Small intestine (tissue), 7 donors: ENCODE measurements at regions not wholly inside any gene's neighbourhood (a gene's known extent, or its start where the extent isn't known, plus 50 kb on each side); places are given as distances from the start of the nearest gene placed in this dataset.
A peak's percentile ranks its signal among the peaks of the same experiment; 100 is the strongest.

ENCODE experiments used
- DNase-seq, 2 donors: peaks; one replicate each; pipeline versions ENCODE4 v3.0.0 to v3.0.0-alpha.2; 2013
- FAIRE-seq: peaks from 2 replicates; lab custom pipeline; 2012; peaks lifted over from hg19 to GRCh38; lab: Jason Lieb, UNC
- H3K27ac ChIP-seq, 3 donors: one replicate each; pipeline ENCODE4 v1.5.1; 2013; ENCODE audit warnings: low read length in 2 of 3, mild to moderate bottlenecking in 2 of 3, control low read depth in 1 of 3, inconsistent platforms in 1 of 3, low read depth in 1 of 3, moderate library complexity in 1 of 3
- H3K27me3 ChIP-seq, 3 donors: one replicate each; pipeline ENCODE4 v1.6.1; 2013; ENCODE audit warnings: low read length in 3 of 3, inconsistent platforms in 1 of 3; ENCODE audit not compliant: control insufficient read depth in 3 of 3, insufficient read depth in 3 of 3
- H3K36me3 ChIP-seq, 3 donors: one replicate each; pipeline ENCODE4 v1.6.1; 2013; ENCODE audit warnings: low read length in 3 of 3, inconsistent platforms in 1 of 3, low read depth in 1 of 3, mild to moderate bottlenecking in 1 of 3, moderate library complexity in 1 of 3; ENCODE audit not compliant: control insufficient read depth in 3 of 3, insufficient read depth in 2 of 3
- H3K4me1 ChIP-seq, 3 donors: one replicate each; pipeline ENCODE4 v1.6.1; 2013; ENCODE audit warnings: low read length in 2 of 3, inconsistent platforms in 1 of 3, low read depth in 1 of 3, mild to moderate bottlenecking in 1 of 3, moderate library complexity in 1 of 3; ENCODE audit not compliant: control insufficient read depth in 3 of 3, insufficient read depth in 2 of 3
- H3K4me3 ChIP-seq, 3 donors: one replicate each; pipeline ENCODE4 v1.5.1; 2013; ENCODE audit warnings: low read length in 3 of 3, control low read depth in 1 of 3, inconsistent platforms in 1 of 3, low read depth in 1 of 3, mild to moderate bottlenecking in 1 of 3, moderate library complexity in 1 of 3
- H3K9me3 ChIP-seq, 2 donors: one replicate each; pipeline ENCODE4 v1.6.1; 2013; ENCODE audit warnings: low read depth in 1 of 2, low read length in 1 of 2; ENCODE audit not compliant: control insufficient read depth in 2 of 2, insufficient read depth in 1 of 2
- WGBS, 3 donors: extraction: QIAGEN DNeasy Blood & Tissue Kit; methylation state at CpG; one replicate each; pipeline ENCODE4 v1.1.7; 2013; 5-methylcytosine and 5-hydroxymethylcytosine counted together
- donor health status: healthy with polysubstance abuse.
- donor health status: control.
- donor health status: control.
- donor health status: Bipolar disorder and iron deficiency.
- donor health status: healthy.

DNA sequence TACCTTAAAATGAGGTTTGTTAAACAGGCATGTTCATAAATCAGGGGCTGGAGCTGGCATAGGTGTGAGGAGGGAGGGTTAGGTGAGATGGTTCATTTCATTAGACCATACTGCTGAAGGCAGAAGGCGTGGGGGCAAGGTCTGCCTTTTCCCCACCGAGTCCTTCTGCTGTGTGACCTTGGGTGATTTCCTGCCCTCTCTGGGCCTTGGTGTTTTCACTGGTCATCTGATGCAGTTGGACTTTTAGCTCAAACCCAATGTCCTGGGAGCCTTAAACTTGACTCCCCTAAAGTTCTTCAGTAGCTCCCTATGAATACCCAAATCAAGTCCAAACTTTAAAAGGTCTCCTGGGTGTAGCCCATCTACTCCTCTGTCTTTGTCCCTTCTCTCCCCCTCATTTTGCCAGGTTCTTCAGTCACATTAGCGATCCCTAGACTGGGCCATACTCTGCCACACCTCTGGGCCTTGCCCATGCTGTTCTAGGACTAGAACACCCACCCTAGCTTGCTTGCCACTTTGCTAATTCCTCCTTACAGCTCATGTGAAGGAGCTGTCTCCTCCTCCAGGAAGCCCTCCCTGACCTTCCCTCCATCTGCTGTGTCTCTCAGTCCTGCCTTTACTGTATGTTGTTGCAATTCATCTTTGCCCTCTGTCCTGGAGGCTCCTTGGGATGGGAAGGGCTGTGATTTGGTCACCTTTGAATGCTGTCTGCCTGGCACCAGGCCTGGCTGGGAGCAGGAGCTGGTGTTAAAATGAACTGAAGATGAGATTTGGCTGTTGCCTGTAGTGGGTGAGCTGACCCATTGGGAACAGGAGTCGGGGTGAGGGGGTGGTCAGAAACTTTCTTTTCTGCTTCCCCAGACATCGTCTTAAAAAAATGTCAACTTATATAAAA, 85.4 kb upstream of the HS6ST1 start:
- Histone ChIP-seq H3K36me3 (no peaks in the 10 kb centered on the region), H3K4me1 (no peaks in the 10 kb centered on the region), H3K27me3 (no peaks in the 10 kb centered on the region), H3K4me3 (no peak overlapping the region), H3K27ac (no peak overlapping the region), H3K9me3 (no peaks in the 10 kb centered on the region)
- DNase-seq (no peak), FAIRE-seq (no peak)
- 88 to 94% (median 89%) methylated on average over 5 of the region's 5 CpGs for WGBS, 3 donors

DNA sequence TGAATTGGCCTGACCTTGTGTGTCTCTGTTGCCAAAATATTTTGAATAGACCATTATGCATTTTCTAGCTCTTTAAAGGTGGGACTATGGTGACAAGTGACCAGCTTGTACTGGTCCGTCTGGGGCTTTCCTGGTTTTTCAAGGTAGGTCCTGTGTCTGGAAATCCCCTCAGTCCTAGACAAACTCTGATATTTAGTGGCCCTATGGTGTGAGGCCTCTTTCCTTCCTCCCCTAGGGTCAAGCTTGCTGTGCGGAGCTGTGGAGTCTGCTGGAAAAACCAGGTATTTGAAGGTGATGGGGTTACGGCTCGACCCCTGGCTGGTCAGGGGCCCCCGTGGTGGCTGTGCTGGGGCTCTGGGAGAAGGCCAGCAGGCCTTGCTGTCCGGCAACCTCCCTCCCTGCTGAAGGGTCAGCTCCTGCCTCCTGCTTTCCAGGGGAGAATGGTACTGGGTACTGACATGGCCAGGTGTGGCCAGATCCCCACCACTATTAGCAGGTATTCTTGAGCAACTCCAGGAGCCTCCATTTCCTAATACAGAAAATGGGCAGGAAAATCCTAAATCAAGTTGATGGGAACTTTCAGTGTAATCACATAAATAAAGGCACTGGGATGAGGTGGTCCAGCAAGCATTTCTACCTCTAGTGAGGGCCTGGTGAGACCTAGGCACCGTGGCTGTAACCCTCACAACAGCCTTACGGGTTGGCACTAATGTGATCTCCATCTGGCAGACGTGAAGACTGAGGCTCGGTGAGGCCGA, 86.2 kb upstream of the HS6ST1 start:
- DNase-seq (no peak), FAIRE-seq (no peak)
- 84 to 93% (median 85%) methylated on average over 11 of the region's 11 CpGs for WGBS, 3 donors
- Histone ChIP-seq H3K27me3 (no peaks in the 10 kb centered on the region), H3K4me3 (no peak overlapping the region), H3K36me3 (no peaks in the 10 kb centered on the region), H3K27ac (no peak overlapping the region), H3K9me3 (no peaks in the 10 kb centered on the region), H3K4me1 (no peaks in the 10 kb centered on the region)

- FAIRE-seq (no peak), DNase-seq (no peak)
- Histone ChIP-seq H3K4me1 (no peaks in the 10 kb centered on the region), H3K27ac (no peak overlapping the region), H3K9me3 (no peaks in the 10 kb centered on the region), H3K36me3 (no peaks in the 10 kb centered on the region), H3K4me3 (no peak overlapping the region), H3K27me3 (no peaks in the 10 kb centered on the region)
- 61 to 87% (median 83%) methylated on average over 5 of the region's 5 CpGs for WGBS, 3 donors
These were observed 86.8 kb upstream of the HS6ST1 start for GRCh38 chr2:128405467-128405900.

DNA sequence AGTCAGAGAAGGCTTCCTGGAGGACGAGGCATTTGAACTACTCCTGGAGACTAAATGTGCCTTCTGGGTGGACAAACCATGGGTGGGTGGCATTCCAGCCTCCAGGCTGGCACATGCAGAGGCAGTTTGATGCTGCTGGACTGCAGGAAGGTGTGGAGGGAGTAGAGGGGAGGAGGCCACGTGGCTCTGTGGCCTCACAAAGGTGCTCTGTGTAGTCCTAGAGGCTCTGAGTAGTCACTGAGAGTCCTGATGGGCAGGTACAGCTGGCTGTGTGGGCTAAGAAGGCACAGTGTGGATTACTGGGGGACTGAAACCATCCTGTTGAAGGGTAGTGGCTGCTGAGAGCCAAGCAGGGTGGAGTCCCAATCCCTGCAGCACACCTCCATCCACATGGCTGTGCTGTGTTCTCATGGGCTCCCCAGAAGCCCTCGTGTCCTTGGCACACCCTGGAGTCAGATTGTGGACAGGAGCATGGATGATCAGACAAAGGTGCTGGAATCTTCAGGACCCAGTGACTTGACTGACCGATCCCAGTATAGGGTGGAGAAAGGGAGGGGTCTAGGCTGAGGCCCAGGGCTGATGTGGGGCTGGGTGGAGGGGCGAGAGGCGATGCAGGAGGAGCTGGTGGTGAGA, 87.4 kb upstream of the HS6ST1 start:
- H3K36me3 ChIP-seq: no peaks in the 10 kb centered on the region
- no peak overlapping the region for H3K27ac ChIP-seq
- 70 to 76% (median 74%) methylated on average over 6 of the region's 6 CpGs for WGBS, 3 donors
- DNase-seq: no peak
- H3K9me3 ChIP-seq: no peaks in the 10 kb centered on the region
- no peak overlapping the region for H3K4me3 ChIP-seq
- no peak for FAIRE-seq
- H3K27me3 ChIP-seq: no peaks in the 10 kb centered on the region
- no peaks in the 10 kb centered on the region for H3K4me1 ChIP-seq

- Histone ChIP-seq H3K27me3 (no peaks in the 10 kb centered on the region), H3K9me3 (no peaks in the 10 kb centered on the region), H3K4me3 (no peak overlapping the region), H3K36me3 (no peaks in the 10 kb centered on the region), H3K27ac (no peak overlapping the region), H3K4me1 (no peaks in the 10 kb centered on the region)
- WGBS, 3 donors: 49 to 67% (median 56%) methylated on average over 18 of the region's 18 CpGs
- no peak for FAIRE-seq
- no peak for DNase-seq
These were observed 88.3 kb upstream of the HS6ST1 start for GRCh38 chr2:128406736-128407554.

DNA sequence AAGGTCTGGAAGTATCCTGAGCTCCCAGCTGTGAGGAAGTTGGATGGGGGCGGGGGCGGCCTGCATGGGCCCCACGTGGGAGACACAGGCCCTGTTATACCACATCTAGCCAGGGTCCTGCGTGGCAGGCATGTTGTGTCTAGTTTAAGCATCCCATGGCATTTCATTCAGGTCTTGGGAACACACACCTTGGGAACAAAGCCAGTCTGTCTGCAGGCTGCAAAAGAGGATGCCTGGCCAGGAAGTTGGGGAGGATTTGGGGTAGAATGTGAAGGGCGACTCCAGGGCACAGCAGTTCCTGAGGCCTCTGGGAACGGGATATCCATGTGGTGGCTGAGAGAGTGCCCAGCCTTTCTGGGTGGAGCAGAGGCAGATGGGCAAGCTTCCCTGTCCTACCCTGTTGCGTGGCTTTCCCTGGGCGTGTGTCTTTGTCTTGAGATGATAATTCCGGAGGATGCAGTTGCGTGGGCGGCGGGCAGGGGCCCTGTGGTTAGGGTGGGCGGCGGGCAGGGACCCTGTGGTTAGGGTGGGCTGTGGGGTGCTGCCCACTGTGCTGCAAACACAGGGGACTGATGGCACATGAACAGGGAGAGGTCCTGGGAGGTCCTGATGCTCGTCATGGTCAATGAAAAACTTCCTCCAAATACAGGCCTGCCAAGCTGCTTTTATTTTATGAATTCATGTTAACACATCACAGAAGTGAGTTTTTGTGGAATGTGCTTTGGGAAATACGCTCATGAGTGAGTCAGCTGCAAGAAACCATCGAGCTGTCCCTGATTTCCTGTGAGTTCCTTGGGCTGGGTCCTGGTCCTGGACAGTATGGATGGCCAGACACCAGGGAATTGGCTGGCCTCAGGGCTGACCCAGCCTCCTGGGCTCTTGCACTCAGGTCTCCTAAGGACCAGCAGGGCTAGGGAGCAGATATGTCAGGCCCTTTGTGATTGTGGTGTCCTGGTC, 90.0 kb upstream of the HS6ST1 start:
- no peak for FAIRE-seq
- peaks cover 0 to 5% (median 0%) of the 10 kb centered on the region in 3 donors for H3K4me1 ChIP-seq
- H3K36me3 ChIP-seq: no peaks in the 10 kb centered on the region
- peak overlapping the region in 1 of 3 donors; percentile 45 for H3K27ac ChIP-seq
- WGBS, 3 donors: 67 to 81% (median 71%) methylated on average over 17 of the region's 17 CpGs
- DNase-seq: no peak
- H3K9me3 ChIP-seq: no peaks in the 10 kb centered on the region
- no peaks in the 10 kb centered on the region for H3K27me3 ChIP-seq
- H3K4me3 ChIP-seq: no peak overlapping the region

DNA sequence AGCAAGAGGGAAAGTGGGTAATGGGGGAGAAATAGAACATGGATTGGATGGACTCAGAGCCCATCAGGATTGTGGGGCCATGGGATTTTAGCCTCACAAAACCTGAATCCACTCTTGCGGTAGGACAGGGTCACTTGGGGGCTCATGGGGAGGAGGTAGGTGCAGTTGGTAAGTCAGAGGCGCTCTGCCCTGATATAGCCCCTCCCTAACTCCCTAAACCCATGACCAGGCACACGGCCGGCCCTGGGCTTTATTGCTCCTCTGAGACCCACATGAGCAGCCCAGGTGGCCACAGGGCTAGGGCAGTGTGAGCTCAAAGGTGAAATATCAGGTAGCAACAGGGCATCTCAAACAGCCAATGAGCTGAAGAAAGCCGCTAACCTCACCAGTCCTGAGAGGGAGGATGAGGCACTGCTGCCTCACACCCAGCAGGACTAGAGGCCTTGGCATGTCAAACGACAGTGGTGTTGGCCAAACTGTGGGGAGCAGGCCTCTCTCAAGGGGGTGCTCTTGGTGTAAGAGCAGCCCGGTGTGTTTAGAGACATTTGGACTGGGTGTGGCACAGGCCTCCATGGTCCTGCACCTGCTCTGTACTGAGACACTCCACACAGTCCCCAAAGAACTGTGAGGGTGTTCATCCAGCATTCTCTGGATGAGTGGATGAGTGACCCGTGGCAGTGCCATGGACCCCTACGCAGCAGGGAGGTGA, 90.8 kb upstream of the HS6ST1 start:
- Histone ChIP-seq H3K9me3 (no peaks in the 10 kb centered on the region), H3K27me3 (no peaks in the 10 kb centered on the region), H3K27ac (no peak overlapping the region), H3K36me3 (no peaks in the 10 kb centered on the region), H3K4me3 (no peak overlapping the region), H3K4me1 (peaks cover 0 to 13% (median 0%) of the 10 kb centered on the region in 3 donors)
- DNase-seq: no peak
- no peak for FAIRE-seq
- WGBS, 3 donors: 72 to 75% (median 72%) methylated on average over 9 of the region's 9 CpGs
